Gastrocnemius medialis (tissue), 4 donors: ENCODE measurements at regions not wholly inside any gene's neighbourhood (a gene's known extent, or its start where the extent isn't known, plus 50 kb on each side); places are given as distances from the start of the nearest gene placed in this dataset.

ENCODE experiments used
- ATAC-seq, 2 donors: fragments of 150-250 bp; one replicate each; pipeline ENCODE4 v1.9.1; 2016
- DNase-seq, 2 donors: peaks; one replicate each; pipeline ENCODE4 v3.0.0-alpha.2; 2019
- H3K27ac ChIP-seq, 4 donors: fragments of 200-600 bp; sonication (generic); 1 replicate in 1 of 4; 2 replicates in 3 of 4; pipeline ENCODE4 v1.5.1; 2016 to 2018; ENCODE audit warnings: mild to moderate bottlenecking in 2 of 4, moderate library complexity in 1 of 4
- H3K27me3 ChIP-seq, 3 donors: fragments of 200-600 bp; sonication (generic) in 2 of 3; 1 replicate in 1 of 3; 2 replicates in 2 of 3; pipeline versions ENCODE4 v1.5.1 to v1.6.0; 2016 to 2019; ENCODE audit warnings: mild to moderate bottlenecking in 1 of 3, moderate library complexity in 1 of 3
- H3K36me3 ChIP-seq, 2 donors: fragments of 200-600 bp; sonication (generic) in 1 of 2; one replicate each; pipeline ENCODE4 v1.5.1; 2017 to 2018
- H3K4me1 ChIP-seq, 2 donors: fragments of 200-600 bp; sonication (generic) in 1 of 2; one replicate each; pipeline ENCODE4 v1.5.1; 2016 to 2017; ENCODE audit warnings: mild to moderate bottlenecking in 2 of 2
- H3K4me3 ChIP-seq, 4 donors: fragments of 200-600 bp; sonication (generic) in 3 of 4; 1 replicate in 1 of 4; 2 replicates in 3 of 4; pipeline ENCODE4 v1.5.1; 2016 to 2019; ENCODE audit warnings: mild to moderate bottlenecking in 2 of 4
- H3K9me3 ChIP-seq, 3 donors: fragments of 200-600 bp; sonication (generic) in 2 of 3; 1 replicate in 1 of 3; 2 replicates in 2 of 3; pipeline ENCODE4 v1.5.1; 2016 to 2019
- CTCF ChIP-seq, 5 experiments: fragments of 450-650 bp in 3 of 5; fragments of 200-600 bp in 2 of 5; sonication (generic) in 2 of 5; IDR thresholded peaks in 4 of 5; conservative IDR thresholded peaks in 1 of 5; 1 replicate in 4 of 5; 2 replicates in 1 of 5; pipeline ENCODE4 v1.5.1; 2016 to 2019; ENCODE audit warnings: antibody characterized with exemption in 5 of 5, mild to moderate bottlenecking in 3 of 5, moderate library complexity in 3 of 5
- POLR2A ChIP-seq, 2 donors: fragments of 450-650 bp; IDR thresholded peaks; one replicate each; pipeline ENCODE4 v1.6.1; 2017; ENCODE audit warnings: antibody characterized with exemption in 2 of 2, mild to moderate bottlenecking in 2 of 2, moderate library complexity in 2 of 2
- in situ Hi-C, 4 donors: fragments of 200-750 bp; cut with MboI; loops; one replicate each; pipeline versions ENCODE4 v1.15.0 to v1.8.0; 2017; ENCODE audit warnings: low sequenced_read_pairs in 4 of 4
- intact Hi-C: fragments of 100-400 bp; cut with DNase I; formaldehyde crosslinking; loops from one replicate; pipeline ENCODE4 v1.15.1; 2023; ENCODE audit warnings: low total_unique reads

GRCh38 chr11:15493066-15493465 is 378.3 kb downstream of the INSC start:
- Histone ChIP-seq H3K27ac (no peak overlapping the region), H3K36me3 (no peaks in the 10 kb centered on the region), H3K4me1 (peaks cover 0 to 3% of the 10 kb centered on the region in 2 donors), H3K4me3 (no peak overlapping the region), H3K27me3 (no peaks in the 10 kb centered on the region), H3K9me3 (no peaks in the 10 kb centered on the region)
- ATAC-seq (no peak), DNase-seq (no peak)
- in situ Hi-C loops (no loop called here), intact Hi-C loops (no loop called here)
- no peak for TF ChIP-seq CTCF (IDR thresholded peaks at IDR 0.05 in 4 of 5, conservative IDR thresholded peaks at IDR 0.05 in 1 of 5)
- no peak for TF ChIP-seq POLR2A (IDR thresholded peaks at IDR 0.05)

GRCh38 chr11:15493921-15494620 is 379.3 kb downstream of the INSC start:
- intact Hi-C loops, result no loop called here
- no peak for ATAC-seq
- in situ Hi-C loops, result no loop called here

GRCh38 chr11:15494740-15495139 is 380.0 kb downstream of the INSC start:
- Histone ChIP-seq H3K27ac (no peak overlapping the region), H3K9me3 (no peaks in the 10 kb centered on the region), H3K27me3 (no peaks in the 10 kb centered on the region), H3K36me3 (no peaks in the 10 kb centered on the region), H3K4me3 (no peak overlapping the region), H3K4me1 (peaks cover 0 to 3% of the 10 kb centered on the region in 2 donors)
- DNase-seq (no peak), ATAC-seq (no peak)
- TF ChIP-seq CTCF (IDR thresholded peaks at IDR 0.05 in 4 of 5, conservative IDR thresholded peaks at IDR 0.05 in 1 of 5), result no peak
- TF ChIP-seq POLR2A (IDR thresholded peaks at IDR 0.05), result no peak
- intact Hi-C loops (no loop called here), in situ Hi-C loops (no loop called here)

More at GRCh38 chr11:15493921-15494620, 379.3 kb downstream of the INSC start:
- Histone ChIP-seq H3K4me1 (peaks cover 0 to 3% of the 10 kb centered on the region in 2 donors), H3K9me3 (no peaks in the 10 kb centered on the region), H3K27ac (no peak overlapping the region), H3K27me3 (no peaks in the 10 kb centered on the region), H3K4me3 (no peak overlapping the region), H3K36me3 (no peaks in the 10 kb centered on the region)
- DNase-seq, result no peak
- TF ChIP-seq CTCF (IDR thresholded peaks at IDR 0.05 in 4 of 5, conservative IDR thresholded peaks at IDR 0.05 in 1 of 5) (no peak), POLR2A (IDR thresholded peaks at IDR 0.05) (no peak)

GRCh38 chr11:15495462-15495861 is 380.7 kb downstream of the INSC start:
- no peak overlapping the region for H3K27ac ChIP-seq
- TF ChIP-seq POLR2A (IDR thresholded peaks at IDR 0.05), result no peak
- H3K9me3 ChIP-seq, result no peaks in the 10 kb centered on the region
- no peak overlapping the region for H3K4me3 ChIP-seq
- no peaks in the 10 kb centered on the region for H3K27me3 ChIP-seq
- H3K36me3 ChIP-seq, result no peaks in the 10 kb centered on the region
- in situ Hi-C loops, result no loop called here
- ATAC-seq (no peak), DNase-seq (no peak)
- intact Hi-C loops, result no loop called here
- peaks cover 0 to 3% of the 10 kb centered on the region in 2 donors for H3K4me1 ChIP-seq

GRCh38 chr11:15497366-15497765 is 382.6 kb downstream of the INSC start:
- in situ Hi-C loops, result no loop called here
- intact Hi-C loops, result no loop called here
- ATAC-seq (no peak), DNase-seq (no peak)
- Histone ChIP-seq H3K27me3 (no peaks in the 10 kb centered on the region), H3K27ac (no peak overlapping the region), H3K36me3 (no peaks in the 10 kb centered on the region), H3K4me3 (no peak overlapping the region), H3K4me1 (peaks cover 0 to 3% of the 10 kb centered on the region in 2 donors), H3K9me3 (no peaks in the 10 kb centered on the region)
- TF ChIP-seq CTCF (IDR thresholded peaks at IDR 0.05 in 4 of 5, conservative IDR thresholded peaks at IDR 0.05 in 1 of 5) (no peak), POLR2A (IDR thresholded peaks at IDR 0.05) (no peak)
